Calu3 (cell line): ENCODE measurements at regions not wholly inside any gene's neighbourhood (a gene's known extent, or its start where the extent isn't known, plus 50 kb on each side); places are given as distances from the start of the nearest gene placed in this dataset.

Experiments
- BruUV-seq: library from RNA; stranded (reverse); fragments of 400-500 nt; replicated peaks from 2 replicates; lab custom pipeline; 2021; lab: Mats Ljungman, UMichigan
- CTCF ChIA-PET: fragments of 300-600 bp; sonication (Branson Sonifier 250); formaldehyde crosslinking; loops from one replicate; lab custom pipeline; 2022; ENCODE audit warnings: antibody characterized with exemption; lab: Charles Lee
- DNase-seq: peaks from one replicate; pipeline ENCODE4 v3.0.0; 2022
- H3K27ac Mint-ChIP-seq: one replicate; pipeline ENCODE4 v1.8.0; 2022; ENCODE audit warnings: mixed read lengths; ENCODE audit not compliant: unreplicated experiment
- H3K27me3 Mint-ChIP-seq: one replicate; pipeline ENCODE4 v1.8.0; 2022; ENCODE audit warnings: mixed read lengths; ENCODE audit not compliant: unreplicated experiment
- H3K36me3 Mint-ChIP-seq: one replicate; pipeline ENCODE4 v1.8.0; 2022; ENCODE audit warnings: mild to moderate bottlenecking, moderate library complexity, mixed read lengths; ENCODE audit not compliant: insufficient read depth, unreplicated experiment
- H3K4me1 Mint-ChIP-seq: one replicate; pipeline ENCODE4 v1.8.0; 2022; ENCODE audit warnings: mild to moderate bottlenecking, low read depth, mixed read lengths; ENCODE audit not compliant: unreplicated experiment
- H3K4me3 Mint-ChIP-seq: one replicate; pipeline ENCODE4 v1.8.0; 2022; ENCODE audit warnings: mild to moderate bottlenecking, low read depth, moderate library complexity, mixed read lengths; ENCODE audit not compliant: unreplicated experiment
- H3K9me3 Mint-ChIP-seq: one replicate; pipeline ENCODE4 v1.8.0; 2022; ENCODE audit warnings: low read depth, mixed read lengths; ENCODE audit not compliant: unreplicated experiment
- CTCF ChIP-seq: fragments of 200-600 bp; IDR thresholded peaks from one replicate; pipeline ENCODE4 v1.8.0; 2022; ENCODE audit warnings: antibody characterized with exemption; ENCODE audit not compliant: unreplicated experiment
- intact Hi-C: fragments of 100-400 bp; cut with micrococcal nuclease; formaldehyde crosslinking; loops from one replicate; pipeline ENCODE4 v1.10.0; 2022; ENCODE audit not compliant: unreplicated experiment

GRCh38 chr14:71242237-71242748, 335.0 kb downstream of the PCNX1 start:
- TF ChIP-seq CTCF, result no peak
- intact Hi-C loops, result no loop called here
- Mint-ChIP-seq H3K27me3 (no peaks in the 10 kb centered on the region), H3K27ac (no peak overlapping the region), H3K9me3 (peaks cover 3% of the 10 kb centered on the region), H3K36me3 (no peaks in the 10 kb centered on the region), H3K4me3 (no peak overlapping the region), H3K4me1 (peaks cover 13% of the 10 kb centered on the region)
- CTCF ChIA-PET, result no interaction called here
- no TSS peak for BruUV-seq
- no peak for DNase-seq

- Mint-ChIP-seq H3K27ac (no peak overlapping the region), H3K4me3 (no peak overlapping the region), H3K4me1 (peaks cover 27% of the 10 kb centered on the region), H3K36me3 (no peaks in the 10 kb centered on the region), H3K9me3 (peaks cover 3% of the 10 kb centered on the region), H3K27me3 (no peaks in the 10 kb centered on the region)
- DNase-seq, result no peak
- no peak for TF ChIP-seq CTCF
- CTCF ChIA-PET, result no interaction called here
- no TSS peak for BruUV-seq
- intact Hi-C loops, result no loop called here
Observed at GRCh38 chr14:71243697-71244096, 336.4 kb downstream of the PCNX1 start.

- intact Hi-C loops, result no loop called here
- TF ChIP-seq CTCF, result no peak
- CTCF ChIA-PET, result no interaction called here
- no peaks in the 10 kb centered on the region for H3K27me3 Mint-ChIP-seq
- H3K9me3 Mint-ChIP-seq, result peaks cover 3% of the 10 kb centered on the region
- H3K27ac Mint-ChIP-seq, result no peak overlapping the region
- BruUV-seq, result no TSS peak
- no peak for DNase-seq
- no peak overlapping the region for H3K4me3 Mint-ChIP-seq
- H3K36me3 Mint-ChIP-seq, result no peaks in the 10 kb centered on the region
- H3K4me1 Mint-ChIP-seq, result peaks cover 28% of the 10 kb centered on the region
Observed at GRCh38 chr14:71244341-71244740, 337.1 kb downstream of the PCNX1 start.

GRCh38 chr14:71245659-71246361, 338.6 kb downstream of the PCNX1 start:
- no TSS peak for BruUV-seq
- CTCF ChIA-PET, result no interaction called here
- no peak for DNase-seq
- Mint-ChIP-seq H3K36me3 (no peaks in the 10 kb centered on the region), H3K9me3 (peaks cover 10% of the 10 kb centered on the region), H3K4me3 (no peak overlapping the region), H3K4me1 (peaks cover 36% of the 10 kb centered on the region), H3K27ac (no peak overlapping the region), H3K27me3 (no peaks in the 10 kb centered on the region)
- no peak for TF ChIP-seq CTCF
- intact Hi-C loops, result no loop called here
